Posterior vena cava (tissue), 2 donors: ENCODE measurements at regions not wholly inside any gene's neighbourhood (a gene's known extent, or its start where the extent isn't known, plus 50 kb on each side); places are given as distances from the start of the nearest gene placed in this dataset.

Source experiments
- DNase-seq: peaks from one replicate; pipeline ENCODE4 v3.0.0-alpha.2; 2020; ENCODE audit warnings: low spot score
- intact Hi-C, 2 donors: fragments of 100-400 bp; cut with DNase I; formaldehyde crosslinking; loops; one replicate each; pipeline versions ENCODE4 v1.14.1 to v1.14.2; 2022 to 2023
- donor health status: DM: yes; HTN: yes; CAD: no.
- donor health status: DM: yes; HTN: yes; CAD: no.

DNA sequence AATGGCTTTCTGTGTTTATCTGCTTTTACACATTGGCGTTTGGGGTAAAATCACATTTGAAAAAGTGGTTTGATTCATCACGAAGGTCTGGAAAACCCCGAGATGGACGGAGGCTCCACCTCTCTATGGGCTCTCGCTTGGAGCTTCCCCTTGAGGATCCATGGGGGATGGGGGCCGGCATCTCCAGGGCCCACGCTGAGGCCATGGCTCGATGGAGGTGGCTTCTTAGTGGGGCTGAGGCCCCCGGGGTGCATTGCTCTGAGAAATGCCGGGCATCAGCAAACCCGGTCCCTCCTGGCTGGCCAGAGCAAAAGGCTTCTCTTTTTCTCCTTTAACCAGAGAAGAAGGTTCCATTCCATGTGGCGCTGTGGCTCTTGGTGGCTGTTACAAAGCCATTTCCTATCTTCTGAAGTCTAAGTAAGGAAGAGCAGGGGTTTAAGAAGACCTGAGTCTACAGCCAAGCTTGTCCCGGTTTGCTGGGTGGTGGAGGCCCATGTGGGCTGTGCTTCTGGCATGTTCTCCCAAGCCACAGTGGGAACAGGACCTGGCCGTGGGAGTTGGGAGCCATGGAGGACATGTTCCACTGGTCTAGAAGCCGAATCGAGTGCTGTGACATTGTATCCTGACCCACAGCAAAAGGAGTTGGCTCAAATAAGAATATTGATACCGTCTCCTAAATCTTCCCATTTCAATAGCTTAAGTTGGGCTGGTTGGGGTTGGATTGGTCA, 243.5 kb upstream of the PITRM1 start:
- DNase-seq, result no peak
- intact Hi-C loops, result no loop called here

DNA sequence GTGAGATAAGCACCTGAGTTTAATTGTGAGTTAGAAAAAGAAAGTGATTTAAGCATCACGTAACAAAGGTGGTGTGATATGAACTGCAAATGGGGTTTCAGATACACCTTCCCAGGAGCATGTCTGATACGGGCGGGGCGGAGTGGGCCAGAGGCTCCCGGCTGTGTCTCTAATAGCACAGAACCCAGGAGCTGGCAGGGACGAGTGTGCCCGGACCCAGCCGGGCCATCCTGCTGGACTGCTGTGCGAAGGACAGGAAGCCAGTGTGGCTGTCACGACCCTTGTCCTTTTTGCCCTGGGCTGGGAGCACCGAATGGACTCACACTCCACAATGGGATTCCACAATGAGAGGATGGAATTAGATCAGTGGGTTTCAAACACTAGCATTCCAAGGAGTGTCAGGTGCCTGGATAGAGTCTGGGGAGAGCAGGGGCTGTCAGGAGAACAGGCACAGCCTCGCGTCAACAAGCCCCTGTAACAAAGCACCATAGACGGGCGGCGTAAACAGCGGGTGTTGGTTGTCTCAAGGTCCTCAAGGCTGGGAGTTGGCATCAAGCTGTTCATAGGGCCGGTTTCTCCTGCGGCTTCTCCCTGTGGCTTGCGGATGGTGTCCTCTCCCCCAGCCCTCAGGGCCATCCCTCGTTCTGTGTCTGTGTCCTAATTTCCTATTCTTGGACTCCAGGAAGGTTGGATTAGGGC, 242.6 kb upstream of the PITRM1 start:
- intact Hi-C loops, result no loop called here
- no peak for DNase-seq

DNA sequence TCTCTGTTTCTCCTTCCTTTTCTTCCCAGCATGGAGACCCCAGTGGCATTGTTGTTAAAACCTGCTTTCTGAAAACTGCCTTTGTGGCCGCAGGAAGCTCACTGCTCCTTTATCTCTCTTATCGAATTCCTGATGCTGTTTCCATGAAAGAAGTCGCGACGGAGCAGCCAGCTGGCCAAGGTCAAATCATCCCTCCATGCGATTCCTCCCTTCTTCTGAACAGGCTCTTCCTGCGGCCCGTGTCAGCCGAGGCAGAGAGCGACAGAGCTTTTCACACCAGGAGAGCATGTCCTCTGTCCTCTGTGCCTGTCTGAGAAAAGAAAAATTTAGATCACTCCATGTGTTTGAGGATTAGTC, 242.1 kb upstream of the PITRM1 start:
- no peak for DNase-seq
- intact Hi-C loops, result no loop called here

DNA sequence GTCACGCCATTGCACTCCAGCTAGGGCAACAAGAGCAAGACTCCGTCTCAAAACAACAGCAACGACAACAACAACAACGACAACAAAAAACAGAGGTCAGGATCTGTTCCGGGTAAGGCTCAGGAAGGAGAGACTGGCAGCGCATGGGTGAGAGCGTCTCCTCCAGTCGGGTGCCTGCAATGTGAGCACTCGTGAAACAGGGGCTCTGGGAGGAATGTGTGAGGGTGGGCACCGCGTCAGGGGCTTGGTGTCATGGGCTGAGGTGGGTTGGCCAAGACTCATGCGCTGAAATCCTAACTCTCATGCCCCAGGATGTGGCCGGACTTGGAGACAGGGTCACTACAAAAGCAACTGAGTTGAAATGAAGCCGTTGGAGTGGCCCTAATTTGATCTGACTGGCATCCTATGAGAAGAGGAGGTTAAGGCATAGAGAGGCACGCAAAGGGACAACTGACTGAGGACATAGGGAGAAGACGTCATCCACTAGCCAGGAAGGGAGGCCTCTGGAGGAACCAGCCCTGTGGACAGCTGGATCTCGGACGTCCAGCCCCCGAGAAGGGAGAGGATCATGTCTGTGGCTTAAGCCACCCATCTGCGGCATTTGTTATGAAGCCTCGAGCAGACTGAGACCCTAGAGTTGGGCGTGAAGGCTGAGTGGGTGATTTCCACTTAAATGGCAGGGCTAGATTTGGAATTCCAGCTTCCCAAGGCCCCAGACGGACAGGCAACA, 241.5 kb upstream of the PITRM1 start:
- DNase-seq, result no peak
- intact Hi-C loops, result no loop called here

DNA sequence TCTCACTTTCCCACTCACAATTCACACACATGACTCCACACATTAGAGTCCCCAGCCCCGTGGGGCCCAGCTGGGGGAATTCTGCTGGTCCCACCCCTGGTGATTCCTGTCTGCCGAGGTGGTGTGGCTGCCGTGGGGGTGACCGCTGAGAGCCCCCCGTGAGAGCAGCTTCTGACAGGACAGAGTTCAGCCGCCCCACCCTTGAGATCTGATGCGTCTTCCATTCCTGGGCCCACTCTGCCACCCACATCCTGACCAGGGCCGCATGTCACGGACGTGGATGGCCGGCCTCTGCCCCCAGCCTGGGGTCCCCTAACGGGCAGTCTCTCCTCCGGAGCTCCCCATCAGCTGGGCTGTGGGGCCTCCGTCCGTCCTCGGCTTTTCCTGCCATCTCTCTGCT, 240.1 kb upstream of the PITRM1 start:
- intact Hi-C loops, result no loop called here

DNA sequence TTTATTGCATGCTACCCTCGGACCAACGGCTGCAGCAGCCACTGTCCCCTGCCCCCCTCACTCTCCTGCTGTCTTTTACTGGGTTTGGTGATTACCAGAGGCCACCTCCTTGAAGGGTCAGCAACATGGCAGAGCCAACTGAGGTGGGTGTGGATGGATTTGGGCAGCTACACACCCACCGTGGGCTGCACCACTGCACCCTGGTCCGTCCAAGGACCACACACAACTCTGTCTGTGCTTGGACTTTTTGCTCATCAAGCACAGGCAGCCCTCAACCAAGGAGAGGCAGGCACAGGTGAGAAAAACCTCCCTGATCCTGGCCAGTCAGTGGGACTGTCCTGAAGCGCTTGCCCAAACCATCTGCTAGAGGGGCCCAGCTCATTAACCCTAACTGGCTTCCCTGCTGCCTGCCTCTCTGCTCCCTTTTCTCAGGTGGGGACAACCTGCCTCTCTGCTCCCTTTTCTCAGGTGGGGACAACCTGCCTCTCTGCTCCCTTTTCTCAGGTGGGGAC, 239.5 kb upstream of the PITRM1 start:
- intact Hi-C loops, result no loop called here
- DNase-seq, result no peak

More for the DNA sequence above, 240.1 kb upstream of the PITRM1 start:
- DNase-seq, result no peak

DNA sequence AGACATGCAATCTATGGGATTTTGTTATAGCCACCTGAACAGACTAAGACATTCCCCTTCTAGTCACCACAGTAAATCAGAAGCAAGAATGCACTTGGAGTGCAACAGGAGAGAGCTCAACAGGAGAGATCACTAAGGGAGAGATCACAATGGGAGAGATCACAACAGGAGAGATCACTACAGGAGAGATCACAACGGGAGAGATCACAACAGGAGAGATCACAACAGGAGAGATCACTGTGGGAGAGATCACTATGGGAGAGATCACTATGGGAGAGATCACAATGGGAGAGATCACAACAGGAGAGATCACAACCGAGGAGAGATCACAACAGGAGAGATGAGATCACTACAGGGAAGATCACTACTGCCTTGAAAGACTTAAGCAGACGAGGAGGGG, 238.5 kb upstream of the PITRM1 start:
- intact Hi-C loops, result no loop called here
- no peak for DNase-seq

DNA sequence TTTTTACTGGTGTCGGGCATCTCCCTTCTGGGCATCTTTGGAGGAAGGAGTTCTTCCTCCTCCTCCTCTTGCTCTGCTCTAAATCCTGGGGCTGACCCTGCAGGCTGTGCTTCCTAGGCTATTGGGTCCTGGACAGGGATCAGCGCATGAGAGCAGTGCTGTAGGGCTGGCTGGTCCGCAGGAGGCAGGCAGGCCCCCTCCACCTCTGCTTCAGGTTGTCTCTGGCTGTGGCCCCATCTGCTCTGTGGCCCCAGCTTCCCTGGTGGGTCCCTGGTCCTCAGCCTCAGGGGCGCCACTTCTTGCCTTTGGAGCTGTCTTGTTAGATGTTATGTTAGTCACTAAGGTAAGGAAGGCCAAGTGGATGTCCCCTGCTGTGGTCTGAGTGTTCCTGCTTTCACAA, 237.3 kb upstream of the PITRM1 start:
- intact Hi-C loops, result no loop called here
- no peak for DNase-seq

DNA sequence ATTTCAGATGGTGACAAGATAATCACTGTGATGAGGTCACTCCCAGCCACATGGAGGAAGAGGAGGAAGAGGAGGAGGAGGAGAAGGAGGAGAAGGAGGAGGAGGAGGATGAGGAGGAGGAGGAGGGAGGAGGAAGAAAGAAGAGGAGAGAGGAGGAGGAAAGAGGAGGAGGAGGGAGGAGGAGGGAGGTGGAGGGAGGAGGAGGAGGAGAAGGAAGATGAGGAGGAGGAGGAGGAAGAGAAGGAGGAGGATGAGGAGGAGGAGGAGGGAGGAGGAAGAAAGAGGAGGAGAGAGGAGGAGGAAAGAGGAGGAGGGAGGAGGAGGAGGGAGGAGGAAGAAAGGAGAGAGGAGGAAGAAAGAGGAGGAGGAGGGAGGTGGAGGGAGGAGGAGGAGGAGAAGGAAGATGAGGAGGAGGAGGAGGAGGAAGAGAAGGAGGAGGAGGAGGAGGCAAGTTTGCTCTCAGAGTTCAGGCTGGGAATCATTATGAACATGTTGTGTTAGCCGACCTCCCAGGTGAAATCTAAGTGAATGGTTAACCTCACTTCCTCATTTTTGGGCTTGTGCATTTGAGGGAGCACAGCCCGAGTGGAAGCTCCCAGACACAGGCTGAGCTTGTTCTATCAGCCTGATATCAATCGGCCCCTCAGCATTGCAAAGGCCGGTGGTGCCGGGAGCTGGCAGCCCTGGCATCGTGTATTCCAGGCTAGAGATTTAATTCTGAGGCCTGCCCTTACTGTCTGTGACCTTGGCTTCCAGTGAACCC, 236.2 kb upstream of the PITRM1 start:
- intact Hi-C loops, result no loop called here
- no peak for DNase-seq

DNA sequence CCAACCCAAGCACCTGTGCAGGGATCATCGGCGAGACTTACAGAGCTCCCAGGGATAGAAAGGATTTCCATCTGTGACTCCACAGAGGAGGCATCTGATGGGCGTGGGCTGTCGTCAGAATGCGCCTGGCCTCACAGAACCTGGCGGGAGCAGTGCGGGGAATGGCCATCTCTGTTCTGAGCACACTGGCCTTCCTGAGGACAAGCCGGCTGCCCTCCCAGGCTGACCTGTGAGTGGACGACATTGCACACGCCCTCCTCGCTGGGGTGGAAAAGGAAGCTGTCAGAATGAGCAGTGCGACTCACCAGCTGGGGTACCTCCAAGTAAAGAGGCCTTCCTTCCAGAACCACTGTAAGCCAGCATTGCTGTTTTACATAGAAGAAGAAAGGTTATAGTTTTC, 234.6 kb upstream of the PITRM1 start:
- DNase-seq, result no peak
- intact Hi-C loops, result no loop called here

DNA sequence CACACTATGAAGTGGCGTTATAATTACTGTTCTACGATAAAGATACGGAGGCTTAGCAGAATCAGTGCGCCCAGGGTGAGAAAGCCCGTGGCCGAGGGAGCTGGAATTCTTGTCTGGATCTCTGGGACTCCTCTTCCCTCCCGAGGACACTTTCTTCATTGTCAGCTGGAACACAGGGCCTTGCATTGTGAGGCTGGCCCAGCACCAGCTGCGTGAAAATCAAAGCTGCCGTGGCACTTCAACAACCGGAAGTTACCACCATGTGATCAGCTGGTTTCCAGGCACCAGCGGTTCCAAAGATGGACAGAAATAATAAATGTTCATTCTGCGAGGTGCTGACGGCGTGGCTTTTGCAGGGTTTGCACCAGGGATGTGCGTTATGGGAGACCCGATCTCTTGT, 234.0 kb upstream of the PITRM1 start:
- intact Hi-C loops, result no loop called here
- no peak for DNase-seq

DNA sequence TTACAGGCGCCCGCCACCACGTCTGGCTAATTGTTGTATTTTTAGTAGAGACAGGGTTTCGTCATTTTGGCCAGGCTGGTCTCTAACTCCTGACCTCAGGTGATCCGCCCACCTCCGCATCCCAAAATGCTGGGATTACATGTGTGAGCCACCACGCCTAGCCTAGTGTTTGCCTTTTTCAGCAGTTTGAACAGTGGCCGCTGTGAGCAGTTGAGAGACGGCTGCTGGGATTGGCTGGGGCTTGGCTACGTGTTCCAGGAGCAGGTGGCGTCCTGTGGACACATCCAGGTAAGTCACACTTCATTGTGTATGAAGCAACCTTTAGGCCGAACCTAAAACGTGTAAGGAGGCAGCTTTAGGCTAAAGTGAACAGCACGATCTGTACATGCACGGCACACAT, 231.8 kb upstream of the PITRM1 start:
- DNase-seq, result no peak
- intact Hi-C loops, result no loop called here

DNA sequence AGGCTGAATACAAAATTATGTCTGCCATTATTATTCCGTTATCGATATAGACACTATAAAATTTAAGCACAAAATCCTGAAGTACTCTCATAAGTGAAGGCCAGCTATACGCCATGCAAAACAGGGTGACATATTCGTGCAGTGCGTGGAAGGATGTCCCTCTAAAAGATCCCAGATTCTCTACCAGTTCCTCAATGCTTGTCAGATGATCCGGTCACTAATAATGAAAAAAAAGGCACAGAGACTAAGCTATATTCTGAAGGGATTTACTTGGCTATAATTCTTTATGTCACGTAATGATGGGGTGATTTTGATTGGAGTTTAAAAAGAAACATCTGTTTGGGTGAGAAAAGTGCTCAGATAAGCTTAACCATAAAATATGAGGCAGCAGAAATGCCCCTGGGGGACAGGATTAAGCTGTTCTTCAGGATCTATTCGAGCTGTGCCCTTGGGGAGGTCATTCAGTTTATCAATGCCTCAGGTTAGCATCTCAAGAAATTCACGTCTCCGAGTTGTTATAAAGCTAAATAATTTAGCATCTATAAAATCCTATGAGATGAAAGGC, 229.7 kb upstream of the PITRM1 start:
- intact Hi-C loops, result no loop called here

DNA sequence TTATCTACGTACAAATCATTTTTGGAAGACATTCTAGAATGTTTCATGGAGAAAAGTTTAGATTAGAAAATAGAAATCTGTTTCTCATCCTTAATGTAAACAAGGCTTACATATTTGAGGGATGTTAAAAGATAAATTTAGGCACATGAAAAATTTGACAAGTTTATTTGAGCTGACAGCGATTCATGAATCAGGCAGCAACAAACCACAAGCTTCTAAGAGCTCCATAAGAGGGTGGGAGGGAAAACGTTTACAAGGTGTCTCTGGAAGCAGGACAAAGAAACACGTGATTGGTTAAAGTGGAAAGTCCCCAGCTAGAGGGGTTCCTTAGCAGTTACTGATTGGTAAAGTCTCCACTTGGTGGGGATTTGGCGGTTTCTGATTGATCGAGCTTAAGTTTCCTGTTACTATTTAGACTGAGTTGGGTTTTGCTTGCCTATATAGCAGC, 228.9 kb upstream of the PITRM1 start:
- intact Hi-C loops, result no loop called here
- DNase-seq, result no peak

More for the DNA sequence above, 229.7 kb upstream of the PITRM1 start:
- DNase-seq, result no peak

DNA sequence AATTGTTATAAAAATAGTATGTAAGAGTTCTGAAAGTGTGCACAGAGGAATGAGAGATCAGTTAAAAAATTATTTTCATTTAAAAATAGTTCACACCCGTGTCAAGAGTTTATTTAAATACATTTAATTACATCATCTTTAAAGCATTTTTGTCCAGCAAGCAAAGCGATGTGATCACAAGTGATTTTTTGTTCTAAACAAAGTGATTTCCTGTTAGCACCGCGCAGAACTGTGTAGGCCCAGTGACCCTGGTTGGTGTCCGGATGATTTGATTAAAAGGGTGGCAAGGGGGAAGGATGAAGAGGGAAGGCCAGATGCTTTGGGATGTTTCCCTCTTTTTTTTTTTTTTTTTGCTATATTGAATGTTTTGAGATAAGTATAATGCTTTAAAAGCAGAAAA, 227.8 kb upstream of the PITRM1 start:
- intact Hi-C loops, result no loop called here
- no peak for DNase-seq

DNA sequence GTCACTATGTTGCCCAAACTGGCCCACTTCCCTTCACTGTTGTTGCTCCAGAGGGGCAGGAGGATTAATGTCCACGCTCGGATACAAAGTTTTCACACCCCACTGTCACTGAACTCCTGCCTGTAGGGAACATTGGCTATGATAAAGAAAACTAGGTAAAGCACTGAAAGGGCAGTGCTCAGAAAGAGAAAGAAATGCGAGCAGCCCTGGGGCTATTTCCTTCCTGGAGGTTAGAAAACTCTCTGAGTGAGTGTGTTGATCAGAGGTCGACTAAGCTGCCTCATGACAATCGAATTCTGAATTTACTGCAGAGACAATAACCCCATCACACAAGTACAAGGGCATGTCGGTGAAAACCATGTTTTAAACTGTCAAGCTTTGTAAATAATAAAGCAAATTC, 227.2 kb upstream of the PITRM1 start:
- no peak for DNase-seq
- intact Hi-C loops, result loop anchor here in 1 of 2 donors (5.0 kb wide), 1 partner anchor 272 kb away; no protein-coding TSS in a partner anchor

DNA sequence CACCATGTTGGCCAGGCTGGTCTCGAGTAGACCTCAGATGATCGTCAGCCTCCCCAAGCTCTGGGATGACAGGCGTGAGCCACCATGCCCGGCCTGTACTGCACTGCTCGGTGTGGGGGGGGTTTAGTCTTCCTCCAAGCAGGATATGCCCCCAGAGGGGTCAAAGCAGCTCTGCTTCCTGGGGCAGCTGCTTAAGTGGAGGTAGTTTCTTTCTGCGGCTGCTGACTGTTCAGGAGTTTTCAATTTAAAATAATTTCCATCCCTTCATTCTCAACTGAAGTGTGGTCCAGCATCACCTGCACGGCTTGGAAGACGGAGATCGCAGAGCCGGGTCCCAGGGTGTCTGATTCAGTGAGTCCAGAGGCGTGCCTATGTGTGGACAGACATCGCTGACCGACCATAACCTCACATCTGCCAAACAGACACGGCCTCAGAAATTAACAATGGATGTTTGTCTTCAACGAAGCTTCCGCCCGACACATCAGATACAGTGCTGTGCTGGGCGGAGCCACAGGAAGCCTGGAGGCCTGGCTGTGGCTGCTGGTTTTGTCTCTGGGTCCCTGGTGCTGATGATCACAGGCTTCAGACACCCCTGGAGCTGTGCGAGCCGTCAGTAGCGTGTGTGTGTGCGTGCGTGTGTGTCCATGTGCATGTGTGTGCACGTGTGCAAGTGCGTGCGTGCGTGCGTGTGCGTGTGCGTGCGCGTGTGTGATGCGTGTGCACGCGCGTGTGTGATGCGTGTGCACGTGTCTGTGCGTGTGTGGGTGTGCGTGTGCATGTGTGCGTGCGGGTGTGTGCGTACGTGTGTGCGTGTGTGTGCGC, 226.5 kb upstream of the PITRM1 start:
- intact Hi-C loops, result loop anchor here in 1 of 2 donors (5.0 kb wide), 1 partner anchor 272 kb away; no protein-coding TSS in a partner anchor
- DNase-seq, result peak; percentile 72

DNA sequence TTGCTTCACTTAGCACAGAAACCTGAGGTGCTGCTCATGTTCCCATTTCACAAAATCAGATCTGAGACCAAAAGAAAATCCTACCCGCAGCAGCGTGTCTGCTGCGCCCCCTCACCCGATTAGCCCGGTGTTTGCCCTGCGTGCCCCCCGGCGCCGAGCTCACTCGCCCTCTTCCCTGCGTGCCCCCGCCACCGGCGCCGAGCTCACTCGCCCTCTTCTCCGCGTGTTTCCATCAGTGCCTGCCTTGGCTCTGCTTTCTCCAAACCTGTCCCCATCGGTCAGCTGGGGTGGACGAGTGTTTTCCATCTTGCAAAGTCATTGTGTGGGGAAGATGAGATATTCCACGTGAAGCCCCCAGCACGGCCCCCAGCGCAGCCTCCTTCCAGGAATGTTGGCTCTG, 225.3 kb upstream of the PITRM1 start:
- intact Hi-C loops, result loop anchor here in 1 of 2 donors (5.0 kb wide), 1 partner anchor 271 kb away; no protein-coding TSS in a partner anchor
- peak; percentile 82 for DNase-seq
